Cardiac fibroblast (primary cell): ENCODE measurements at regions not wholly inside any gene's neighbourhood (a gene's known extent, or its start where the extent isn't known, plus 50 kb on each side); places are given as distances from the start of the nearest gene placed in this dataset.

Source experiments
- DNase-seq, 2 donors: peaks; one replicate each; pipeline versions ENCODE4 v3.0.0 to v3.0.0-alpha.2; 2010; ENCODE audit warnings: low read depth in 2 of 2
- H3K4me3 ChIP-seq, 2 donors: replicated peaks in 1 of 2; 1 replicate in 1 of 2; 2 replicates in 1 of 2; pipeline ENCODE4 v1.5.1; 2011; ENCODE audit warnings: low read depth in 2 of 2, low read length in 2 of 2, mild to moderate bottlenecking in 2 of 2, moderate library complexity in 1 of 2
- CTCF ChIP-seq: IDR thresholded peaks from one replicate; pipeline ENCODE4 v1.5.1; 2011; ENCODE audit warnings: low read depth, mild to moderate bottlenecking, low read length, inconsistent platforms

- peak; percentile 58 for TF ChIP-seq CTCF
- DNase-seq: peak; percentile 46 to 53
- no peak overlapping the region for H3K4me3 ChIP-seq
Observed at GRCh38 chr2:185291035-185291647, 447.5 kb upstream of the FSIP2 start.

GRCh38 chr2:185299867-185300266, 438.7 kb upstream of the FSIP2 start:
- TF ChIP-seq CTCF: no peak
- DNase-seq: no peak
- no peak overlapping the region for H3K4me3 ChIP-seq

GRCh38 chr2:185306119-185306518, 432.5 kb upstream of the FSIP2 start:
- DNase-seq: no peak
- TF ChIP-seq CTCF: no peak
- H3K4me3 ChIP-seq: no peak overlapping the region

- DNase-seq: no peak
- H3K4me3 ChIP-seq: no peak overlapping the region
- no peak for TF ChIP-seq CTCF
Observed at GRCh38 chr2:185316383-185316782, 422.2 kb upstream of the FSIP2 start.

DNA sequence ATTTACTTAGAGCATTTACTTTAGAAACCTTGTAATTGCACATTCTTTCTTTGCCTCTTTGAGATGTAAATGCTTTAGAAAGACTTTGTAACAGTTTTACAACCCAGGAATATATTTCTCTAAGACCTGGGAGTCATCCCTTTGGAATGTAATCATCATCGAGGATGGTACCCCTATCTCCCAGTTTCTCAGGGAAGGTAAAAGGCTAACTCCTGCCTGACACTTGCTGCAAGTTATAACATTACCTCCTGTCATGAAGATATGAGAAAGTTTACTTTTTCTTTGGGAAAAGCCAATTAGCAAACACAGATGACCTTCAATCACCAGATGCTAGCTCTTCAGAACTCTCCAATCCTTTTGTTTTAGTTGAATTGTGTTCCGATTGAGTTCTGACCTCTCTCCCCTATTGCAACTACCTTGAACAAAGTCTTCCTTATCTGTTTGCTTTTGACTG, 420.3 kb upstream of the FSIP2 start:
- no peak overlapping the region for H3K4me3 ChIP-seq
- no peak for TF ChIP-seq CTCF

DNA sequence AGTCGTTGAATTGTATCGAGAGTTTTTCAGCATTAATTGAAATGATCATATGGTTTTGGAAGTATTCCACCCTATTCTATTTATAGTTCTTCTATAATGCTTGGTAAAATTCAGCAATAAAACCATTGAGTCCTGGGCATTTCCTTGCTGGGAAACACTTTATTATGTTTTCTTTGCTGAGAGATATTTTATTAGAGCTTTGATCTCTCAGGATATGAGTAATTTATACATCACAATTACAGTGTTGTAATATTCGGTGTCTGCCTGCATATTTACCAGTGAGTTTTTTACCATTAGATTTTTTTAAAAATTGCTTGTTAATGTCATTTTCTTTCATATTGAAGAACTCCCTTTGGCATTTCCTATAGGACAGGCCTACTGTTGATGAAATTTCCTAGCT, 402.7 kb upstream of the FSIP2 start:
- DNase-seq: no peak
- H3K4me3 ChIP-seq: no peak overlapping the region
- TF ChIP-seq CTCF: no peak

More for the DNA sequence above, 420.3 kb upstream of the FSIP2 start:
- no peak for DNase-seq

GRCh38 chr2:185337033-185337432, 401.6 kb upstream of the FSIP2 start:
- no peak overlapping the region for H3K4me3 ChIP-seq
- no peak for DNase-seq
- TF ChIP-seq CTCF: no peak
